Activated CD4-positive, alpha-beta memory T cell treated with anti-CD3 and anti-CD28 coated beads for 36 hours (primary cell): ENCODE measurements at regions not wholly inside any gene's neighbourhood (a gene's known extent, or its start where the extent isn't known, plus 50 kb on each side); places are given as distances from the start of the nearest gene placed in this dataset.
"Not testable (repeated sequence)": the region's sequence is repeated elsewhere in the genome, so short reads cannot be mapped to it uniquely, and the experiment has no call there.

Source experiments
- CTCF ChIA-PET: fragments of 350-600 bp; sonication (Branson Sonifier 250); formaldehyde crosslinking; loops from one replicate; lab custom pipeline; 2021; ENCODE audit warnings: antibody characterized with exemption, inconsistent platforms; lab: Charles Lee
- POLR2A ChIA-PET: fragments of 350-600 bp; sonication (Branson Sonifier 250); formaldehyde crosslinking; loops from one replicate; lab custom pipeline; 2021; ENCODE audit warnings: antibody characterized with exemption; lab: Charles Lee
- DNase-seq: peaks from one replicate; pipeline ENCODE4 v3.0.0-alpha.2; 2020
- H3K27ac Mint-ChIP-seq: one replicate; pipeline ENCODE4 v1.8.0; 2021; ENCODE audit warnings: mixed read lengths
- H3K27me3 Mint-ChIP-seq: one replicate; pipeline ENCODE4 v1.8.0; 2021; ENCODE audit warnings: mixed read lengths
- H3K36me3 Mint-ChIP-seq: one replicate; pipeline ENCODE4 v1.8.0; 2021; ENCODE audit warnings: mixed read lengths
- H3K4me1 Mint-ChIP-seq: one replicate; pipeline ENCODE4 v1.8.0; 2021; ENCODE audit warnings: low read depth, mixed read lengths
- H3K4me3 Mint-ChIP-seq: one replicate; pipeline ENCODE4 v1.8.0; 2021; ENCODE audit warnings: mild to moderate bottlenecking, mixed read lengths
- H3K9me3 Mint-ChIP-seq: one replicate; pipeline ENCODE4 v1.8.0; 2021; ENCODE audit warnings: mixed read lengths
- intact Hi-C: fragments of 100-400 bp; cut with micrococcal nuclease; formaldehyde crosslinking; loops from one replicate; pipeline ENCODE4 v1.15.1; 2023

DNA sequence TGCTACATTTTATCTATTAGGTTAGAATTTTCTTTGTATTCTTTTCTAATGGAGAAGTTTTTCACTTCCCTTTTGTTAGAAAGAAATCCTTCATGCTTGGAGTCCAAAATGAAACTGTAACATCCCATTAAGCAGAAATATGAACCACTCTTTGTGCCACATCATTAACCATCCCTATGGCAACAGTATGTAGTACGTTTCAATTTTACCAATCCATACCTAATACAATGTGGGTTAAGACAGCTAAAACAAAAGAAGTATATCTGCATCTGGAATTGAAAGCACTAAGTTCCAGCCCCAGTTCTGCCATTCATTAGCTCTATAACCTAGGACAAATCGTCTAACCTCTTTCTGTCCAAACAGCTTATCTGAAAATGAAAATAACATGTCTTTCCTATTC lies 409.2 kb upstream of the SPHKAP start:
- Mint-ChIP-seq H3K9me3 (peaks cover 7% of the 10 kb centered on the region), H3K4me1 (no peaks in the 10 kb centered on the region), H3K27ac (no peak overlapping the region), H3K27me3 (no peaks in the 10 kb centered on the region), H3K36me3 (no peaks in the 10 kb centered on the region), H3K4me3 (no peak overlapping the region)
- ChIA-PET POLR2A (no interaction called here), CTCF (no interaction called here)
- intact Hi-C loops = no loop called here
- no peak for DNase-seq

DNA sequence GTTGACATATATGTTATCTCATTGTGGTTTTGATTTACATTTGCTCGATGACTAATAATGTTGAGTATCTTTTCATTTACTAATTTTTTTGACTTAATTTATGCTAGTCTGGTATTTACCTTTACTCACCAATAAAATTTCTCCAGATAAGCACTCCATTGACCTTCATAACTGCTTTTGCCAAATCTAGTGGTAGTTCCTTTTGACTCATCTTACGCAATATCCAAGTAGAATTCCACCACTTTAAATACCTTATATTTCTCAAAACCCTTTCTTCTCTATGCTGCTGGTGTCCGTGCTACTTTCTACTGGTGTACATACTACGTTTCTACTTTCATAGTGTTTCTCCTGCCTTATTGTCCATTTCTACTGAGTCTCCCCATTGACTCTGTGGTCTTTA lies 407.6 kb upstream of the SPHKAP start:
- ChIA-PET CTCF (no interaction called here), POLR2A (no interaction called here)
- intact Hi-C loops = no loop called here
- peaks cover 9% of the 10 kb centered on the region for H3K9me3 Mint-ChIP-seq
- H3K4me1 Mint-ChIP-seq = no peaks in the 10 kb centered on the region
- no peaks in the 10 kb centered on the region for H3K27me3 Mint-ChIP-seq
- no peaks in the 10 kb centered on the region for H3K36me3 Mint-ChIP-seq
- no peak overlapping the region for H3K27ac Mint-ChIP-seq
- no peak for DNase-seq
- H3K4me3 Mint-ChIP-seq = no peak overlapping the region

DNA sequence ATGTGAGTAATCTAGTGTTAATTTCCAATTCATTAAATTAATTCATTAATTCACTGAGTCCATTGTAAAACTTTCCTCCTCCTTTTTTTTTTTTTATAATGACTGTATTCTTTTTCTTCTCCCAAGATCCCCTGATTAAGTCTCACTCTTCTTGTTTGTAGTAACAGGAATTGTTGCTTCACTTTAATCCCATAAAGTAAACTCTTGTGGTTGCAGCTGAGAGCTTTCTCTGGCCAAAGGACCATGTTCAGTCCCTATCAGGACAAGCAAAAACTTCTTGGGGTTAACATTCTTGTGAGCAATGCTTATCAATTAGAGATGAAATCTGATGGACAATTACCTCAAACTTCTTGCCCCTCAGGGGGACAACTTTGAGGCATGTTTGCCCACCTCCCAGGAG lies 400.2 kb upstream of the SPHKAP start:
- Mint-ChIP-seq H3K4me3 (no peak overlapping the region), H3K27ac (no peak overlapping the region), H3K4me1 (no peaks in the 10 kb centered on the region), H3K36me3 (no peaks in the 10 kb centered on the region), H3K27me3 (no peaks in the 10 kb centered on the region), H3K9me3 (peaks cover 9% of the 10 kb centered on the region)
- no peak for DNase-seq
- intact Hi-C loops = no loop called here
- ChIA-PET CTCF (no interaction called here), POLR2A (no interaction called here)

DNA sequence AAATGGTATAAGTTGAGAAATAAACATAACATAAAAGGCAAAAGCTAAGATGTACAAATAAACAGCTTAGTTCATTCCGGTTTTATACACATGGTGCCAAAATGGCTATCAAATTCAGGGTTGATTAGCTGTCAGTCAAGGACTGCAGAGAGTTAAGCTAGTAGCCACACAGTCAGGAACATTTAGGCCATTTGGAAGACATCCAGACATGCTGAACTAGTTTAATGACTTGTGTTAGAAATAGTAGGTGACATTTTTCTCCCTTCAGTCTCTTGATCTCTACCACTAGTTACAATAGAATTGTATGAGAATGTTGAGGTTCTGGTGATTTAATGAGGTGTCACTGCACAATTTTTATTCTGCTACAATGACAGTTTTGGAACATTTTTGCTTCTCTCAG lies 394.4 kb upstream of the SPHKAP start:
- intact Hi-C loops = no loop called here
- no peaks in the 10 kb centered on the region for H3K36me3 Mint-ChIP-seq
- H3K27me3 Mint-ChIP-seq = no peaks in the 10 kb centered on the region
- no peak overlapping the region for H3K27ac Mint-ChIP-seq
- POLR2A ChIA-PET = no interaction called here
- no peaks in the 10 kb centered on the region for H3K4me1 Mint-ChIP-seq
- CTCF ChIA-PET = no interaction called here
- H3K9me3 Mint-ChIP-seq = peaks cover 3% of the 10 kb centered on the region
- no peak for DNase-seq
- H3K4me3 Mint-ChIP-seq = no peak overlapping the region

DNA sequence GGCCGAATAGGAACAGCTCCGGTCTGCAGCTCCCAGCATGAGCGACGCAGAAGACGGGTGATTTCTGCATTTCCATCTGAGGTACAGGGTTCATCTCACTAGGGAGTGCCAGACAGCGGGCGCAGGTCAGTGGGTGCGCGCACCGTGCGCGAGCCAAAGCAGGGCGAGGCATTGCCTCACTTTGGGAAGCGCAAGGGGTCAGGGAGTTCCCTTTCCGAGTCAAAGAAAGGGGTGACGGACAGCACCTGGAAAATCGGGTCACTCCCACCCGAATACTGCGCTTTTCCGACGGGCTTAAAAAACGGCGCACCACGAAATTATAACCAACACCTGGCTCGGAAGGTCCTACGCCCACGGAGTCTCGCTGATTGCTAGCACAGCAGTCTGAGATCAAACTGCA lies 386.8 kb upstream of the SPHKAP start:
- H3K4me3 Mint-ChIP-seq, H3K27ac Mint-ChIP-seq, H3K9me3 Mint-ChIP-seq, H3K36me3 Mint-ChIP-seq, CTCF ChIA-PET, intact Hi-C loops, H3K4me1 Mint-ChIP-seq, DNase-seq, POLR2A ChIA-PET, H3K27me3 Mint-ChIP-seq: not testable (repeated sequence)

DNA sequence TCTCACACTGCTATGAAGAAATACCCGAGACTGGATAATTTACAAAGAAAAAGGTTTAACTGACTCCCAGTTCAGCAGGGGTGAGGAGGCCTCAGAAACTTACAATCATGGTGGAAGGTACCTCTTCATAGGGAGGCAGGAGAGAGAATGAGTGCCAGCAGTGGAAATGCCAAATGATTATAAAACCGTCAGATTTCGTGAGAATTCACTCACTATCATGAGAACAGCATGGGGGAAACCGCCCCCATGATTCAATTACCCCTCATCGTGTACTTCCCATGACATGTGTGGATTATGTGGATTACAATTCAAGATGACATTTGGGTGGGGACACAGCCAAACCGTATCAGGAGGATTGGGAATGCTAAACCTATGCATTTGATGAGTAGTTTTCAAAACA lies 380.3 kb upstream of the SPHKAP start:
- Mint-ChIP-seq H3K4me1 (no peaks in the 10 kb centered on the region), H3K4me3 (no peak overlapping the region), H3K36me3 (no peaks in the 10 kb centered on the region), H3K27ac (no peak overlapping the region), H3K9me3 (peaks cover 4% of the 10 kb centered on the region), H3K27me3 (no peaks in the 10 kb centered on the region)
- POLR2A ChIA-PET = no interaction called here
- CTCF ChIA-PET = no interaction called here
- no peak for DNase-seq
- intact Hi-C loops = no loop called here

DNA sequence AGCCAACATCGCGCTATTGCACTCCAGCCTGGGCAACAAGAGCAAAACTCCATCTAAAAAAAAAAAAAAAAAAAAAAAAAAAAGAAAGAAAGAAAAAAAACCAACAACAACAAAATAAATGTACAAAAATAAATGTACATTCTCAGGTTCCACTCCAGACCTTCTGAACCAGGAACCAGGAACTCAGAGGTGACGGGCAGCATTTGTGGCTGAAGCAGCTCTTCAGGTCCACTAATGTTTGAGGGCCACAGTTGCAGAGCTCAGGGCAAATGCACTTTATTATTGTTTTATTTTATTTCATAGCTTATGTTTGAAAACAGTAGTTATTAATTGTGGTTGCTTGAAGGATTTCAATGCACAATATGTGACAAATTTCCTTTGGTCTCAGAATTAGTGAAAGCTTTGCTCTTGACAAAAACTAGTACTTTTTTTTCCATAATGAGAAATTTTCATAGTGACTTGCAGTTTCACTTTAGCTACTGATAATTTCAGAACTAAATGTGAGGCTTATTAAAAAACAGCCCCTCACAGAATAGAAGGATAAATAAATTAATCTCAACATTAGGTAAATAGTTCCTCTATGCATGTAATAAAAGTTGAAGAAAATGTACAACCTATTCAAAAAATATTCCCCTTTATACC lies 378.4 kb upstream of the SPHKAP start:
- CTCF ChIA-PET = no interaction called here
- intact Hi-C loops = no loop called here
- Mint-ChIP-seq H3K4me3 (no peak overlapping the region), H3K27ac (no peak overlapping the region), H3K36me3 (no peaks in the 10 kb centered on the region), H3K27me3 (no peaks in the 10 kb centered on the region), H3K4me1 (no peaks in the 10 kb centered on the region), H3K9me3 (peaks cover 2% of the 10 kb centered on the region)
- DNase-seq = no peak
- POLR2A ChIA-PET = no interaction called here

DNA sequence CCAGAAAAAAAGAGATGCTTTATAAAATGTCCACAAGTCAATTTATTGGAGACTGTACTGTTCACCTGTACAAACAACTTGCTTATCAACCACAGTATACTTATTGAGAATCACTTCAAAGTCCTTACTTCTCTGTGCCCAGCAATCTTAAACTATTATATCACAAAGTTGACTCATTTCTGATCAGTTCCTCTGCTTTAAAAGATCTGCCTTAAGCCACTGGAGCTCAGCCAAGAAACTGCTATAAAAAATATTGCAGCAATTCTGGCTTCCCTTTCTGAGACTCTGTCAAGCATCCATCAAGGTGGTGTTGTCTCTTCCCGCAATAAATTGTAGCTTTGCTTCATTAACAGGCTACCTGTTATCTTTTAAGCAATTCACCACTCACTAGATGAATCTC lies 375.2 kb upstream of the SPHKAP start:
- H3K36me3 Mint-ChIP-seq = no peaks in the 10 kb centered on the region
- ChIA-PET POLR2A (no interaction called here), CTCF (no interaction called here)
- no peak overlapping the region for H3K4me3 Mint-ChIP-seq
- intact Hi-C loops = no loop called here
- no peak overlapping the region for H3K27ac Mint-ChIP-seq
- H3K4me1 Mint-ChIP-seq = no peaks in the 10 kb centered on the region
- no peak for DNase-seq
- H3K9me3 Mint-ChIP-seq = peaks cover 5% of the 10 kb centered on the region
- H3K27me3 Mint-ChIP-seq = no peaks in the 10 kb centered on the region

DNA sequence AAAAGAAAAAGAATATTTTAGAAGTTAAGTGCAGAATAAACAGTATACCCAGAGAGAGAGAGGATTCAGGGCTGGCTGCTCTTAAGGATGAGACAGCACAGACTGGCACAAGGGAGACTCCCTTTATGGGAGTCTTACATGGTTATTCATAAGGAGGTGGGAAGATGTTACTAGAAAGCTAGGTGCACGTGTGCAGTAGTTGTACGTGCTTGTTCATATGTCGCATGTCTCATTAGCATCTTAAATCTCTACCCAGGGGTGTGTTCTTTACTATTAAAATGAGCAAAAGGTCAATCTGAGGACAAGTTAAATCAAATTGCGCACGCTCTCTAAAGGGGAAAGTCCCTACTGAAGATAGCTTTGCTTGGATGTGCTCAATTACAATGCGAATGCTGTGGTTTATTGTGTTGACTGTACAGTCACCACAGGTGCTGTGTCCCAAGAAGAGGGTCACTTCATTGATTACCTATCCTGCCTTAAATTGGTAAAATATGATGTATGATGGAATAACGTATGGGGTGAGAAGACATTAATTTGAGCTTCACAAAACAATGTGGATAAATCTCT lies 368.0 kb upstream of the SPHKAP start:
- no peak overlapping the region for H3K4me3 Mint-ChIP-seq
- H3K4me1 Mint-ChIP-seq = no peaks in the 10 kb centered on the region
- DNase-seq = no peak
- H3K27me3 Mint-ChIP-seq = no peaks in the 10 kb centered on the region
- no peaks in the 10 kb centered on the region for H3K36me3 Mint-ChIP-seq
- H3K27ac Mint-ChIP-seq = no peak overlapping the region
- intact Hi-C loops = no loop called here
- POLR2A ChIA-PET = interaction anchor here (0.6 kb wide), 1 partner anchor 407 kb away, joined by 4 read pairs; no protein-coding TSS in a partner anchor
- CTCF ChIA-PET = no interaction called here
- peaks cover 11% of the 10 kb centered on the region for H3K9me3 Mint-ChIP-seq

DNA sequence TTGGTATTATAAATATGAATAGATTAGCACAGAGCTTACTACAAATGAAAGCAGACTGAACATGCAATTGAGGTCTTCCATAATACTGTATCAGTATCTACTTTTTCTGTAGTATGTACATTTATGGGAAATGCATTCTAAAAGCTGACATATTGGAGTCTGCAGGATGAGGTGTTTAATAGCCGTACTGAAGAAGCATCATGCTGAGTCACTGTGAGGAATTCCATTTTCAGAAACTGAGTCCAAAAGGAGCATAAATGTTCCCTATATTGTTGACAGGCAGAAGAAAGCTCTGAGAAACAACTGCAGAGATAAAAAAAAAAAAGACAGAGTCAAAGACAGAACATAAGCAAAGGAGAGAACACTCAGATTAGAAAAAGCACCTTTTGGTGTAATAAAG lies 366.7 kb upstream of the SPHKAP start:
- no peaks in the 10 kb centered on the region for H3K27me3 Mint-ChIP-seq
- no peaks in the 10 kb centered on the region for H3K4me1 Mint-ChIP-seq
- ChIA-PET CTCF (no interaction called here), POLR2A (no interaction called here)
- no peak for DNase-seq
- no peak overlapping the region for H3K27ac Mint-ChIP-seq
- H3K4me3 Mint-ChIP-seq = no peak overlapping the region
- H3K36me3 Mint-ChIP-seq = no peaks in the 10 kb centered on the region
- H3K9me3 Mint-ChIP-seq = peaks cover 11% of the 10 kb centered on the region
- intact Hi-C loops = no loop called here

DNA sequence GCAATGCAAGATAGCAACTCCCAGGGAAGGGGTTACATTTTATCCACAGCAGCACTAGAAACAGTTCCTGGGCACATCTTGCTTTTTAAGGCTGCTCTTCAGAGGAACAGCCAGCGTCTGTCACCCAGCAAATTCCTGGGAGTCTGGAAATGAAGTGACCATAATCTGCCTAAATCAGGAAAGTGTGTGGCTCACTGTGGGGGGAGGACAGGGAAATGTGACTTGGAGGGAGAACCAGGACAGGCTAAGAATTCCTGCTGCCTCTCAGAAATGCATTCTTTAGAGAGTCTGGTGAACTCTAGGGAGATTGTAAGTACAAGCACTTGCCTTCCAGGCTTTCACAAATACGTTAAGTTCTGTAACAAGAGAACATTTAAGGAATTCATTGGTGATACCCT lies 364.3 kb upstream of the SPHKAP start:
- no peaks in the 10 kb centered on the region for H3K4me1 Mint-ChIP-seq
- H3K4me3 Mint-ChIP-seq = no peak overlapping the region

DNA sequence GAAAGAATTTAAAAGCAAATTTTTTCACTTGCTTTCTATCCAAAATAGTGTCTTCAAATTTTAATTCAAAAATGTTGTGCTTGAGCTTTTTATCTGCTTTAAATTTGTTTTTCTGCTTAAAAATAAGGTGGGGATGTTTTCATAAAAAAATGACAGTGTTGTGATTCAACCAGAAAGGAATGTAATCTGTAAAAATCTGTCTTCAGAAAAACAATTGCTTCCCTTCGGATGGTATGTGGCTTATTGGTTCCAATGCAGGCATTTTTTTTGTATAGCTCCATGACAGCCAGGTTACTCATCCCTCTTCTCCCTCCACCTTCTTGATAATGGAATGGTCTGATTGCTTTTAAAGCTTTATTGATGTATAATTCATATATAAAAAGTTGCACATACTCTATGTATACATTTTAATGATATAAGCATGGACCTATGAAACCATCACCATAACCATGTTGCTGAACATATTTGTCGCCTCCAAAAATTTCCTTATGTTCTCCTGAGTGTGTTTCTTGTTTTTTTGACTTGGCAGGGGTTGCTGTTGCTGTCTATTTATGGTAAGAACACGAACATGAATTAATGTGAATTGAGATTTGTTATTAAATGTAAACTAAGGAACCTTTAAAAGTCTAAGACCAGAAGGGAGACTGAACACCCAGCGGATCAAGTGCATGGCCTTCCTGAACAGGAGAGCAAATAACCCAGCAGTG lies 363.7 kb upstream of the SPHKAP start:
- intact Hi-C loops = no loop called here
- Mint-ChIP-seq H3K4me3 (no peak overlapping the region), H3K9me3 (peaks cover 5% of the 10 kb centered on the region), H3K4me1 (no peaks in the 10 kb centered on the region), H3K27me3 (no peaks in the 10 kb centered on the region), H3K36me3 (no peaks in the 10 kb centered on the region), H3K27ac (no peak overlapping the region)
- ChIA-PET POLR2A (no interaction called here), CTCF (no interaction called here)
- no peak for DNase-seq

More for the DNA sequence above, 364.3 kb upstream of the SPHKAP start:
- Mint-ChIP-seq H3K27me3 (no peaks in the 10 kb centered on the region), H3K36me3 (no peaks in the 10 kb centered on the region), H3K9me3 (peaks cover 7% of the 10 kb centered on the region), H3K27ac (no peak overlapping the region)
- CTCF ChIA-PET = no interaction called here
- POLR2A ChIA-PET = no interaction called here
- intact Hi-C loops = no loop called here
- DNase-seq = no peak

DNA sequence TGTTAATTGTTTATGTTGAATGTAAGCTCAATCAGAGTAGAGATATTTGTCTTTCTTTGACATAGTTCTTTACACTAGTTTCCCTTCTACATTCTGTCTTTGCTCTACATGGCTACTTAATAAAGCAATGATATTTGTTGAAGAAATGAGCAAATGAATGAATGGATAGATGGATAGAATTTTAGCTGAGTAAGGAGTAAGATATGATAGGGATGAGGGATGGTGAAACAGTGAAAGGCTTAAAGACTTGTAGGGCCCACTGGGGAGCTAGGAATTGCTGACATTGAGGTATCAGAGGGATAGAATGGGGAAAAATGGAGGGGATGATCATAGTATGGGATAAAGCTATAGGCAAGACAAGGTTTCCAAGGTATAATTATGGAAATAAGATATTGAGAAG lies 361.6 kb upstream of the SPHKAP start:
- no peaks in the 10 kb centered on the region for H3K27me3 Mint-ChIP-seq
- POLR2A ChIA-PET = no interaction called here

More for the DNA sequence above, 361.6 kb upstream of the SPHKAP start:
- CTCF ChIA-PET = no interaction called here
- H3K27ac Mint-ChIP-seq = no peak overlapping the region
- peaks cover 7% of the 10 kb centered on the region for H3K9me3 Mint-ChIP-seq
- DNase-seq = no peak
- H3K4me1 Mint-ChIP-seq = no peaks in the 10 kb centered on the region
- intact Hi-C loops = no loop called here
- H3K4me3 Mint-ChIP-seq = no peak overlapping the region
- H3K36me3 Mint-ChIP-seq = no peaks in the 10 kb centered on the region
